CD14-positive monocyte (primary cell): ENCODE measurements at regions not wholly inside any gene's neighbourhood (a gene's known extent, or its start where the extent isn't known, plus 50 kb on each side); places are given as distances from the start of the nearest gene placed in this dataset.

Source experiments
- DNase-seq, 3 donors: peaks; one replicate each; pipeline ENCODE4 v3.0.0-alpha.2; 2011 to 2022
- H2AFZ ChIP-seq: 2 replicates; pipeline ENCODE4 v1.6.0; 2012; ENCODE audit warnings: mild to moderate bottlenecking, low read depth, low read length, inconsistent platforms; ENCODE audit not compliant: insufficient read depth, poor library complexity, severe bottlenecking
- H3K27ac ChIP-seq, 2 donors: 1 replicate in 1 of 2; 2 replicates in 1 of 2; pipeline ENCODE4 v1.5.1; 2012 to 2013; ENCODE audit warnings: low read length in 2 of 2, control low read depth in 1 of 2, inconsistent platforms in 1 of 2, low read depth in 1 of 2, mild to moderate bottlenecking in 1 of 2
- H3K27me3 ChIP-seq, 2 donors: one replicate each; pipeline versions ENCODE4 v1.6.0 to v1.6.1; 2011 to 2013; ENCODE audit warnings: low read length in 2 of 2; ENCODE audit not compliant: control insufficient read depth in 2 of 2, insufficient read depth in 2 of 2
- H3K36me3 ChIP-seq, 2 donors: replicated peaks in 1 of 2; 1 replicate in 1 of 2; 2 replicates in 1 of 2; pipeline versions ENCODE4 v1.5.1 to v1.6.1; 2012 to 2013; ENCODE audit warnings: low read length in 2 of 2, control low read depth in 1 of 2, inconsistent platforms in 1 of 2, mild to moderate bottlenecking in 1 of 2; ENCODE audit not compliant: insufficient read depth in 2 of 2, control insufficient read depth in 1 of 2
- H3K4me1 ChIP-seq, 2 donors: 1 replicate in 1 of 2; 2 replicates in 1 of 2; pipeline versions ENCODE4 v1.5.1 to v1.6.1; 2012 to 2013; ENCODE audit warnings: low read length in 2 of 2, control low read depth in 1 of 2, inconsistent platforms in 1 of 2, mild to moderate bottlenecking in 1 of 2, moderate library complexity in 1 of 2; ENCODE audit not compliant: insufficient read depth in 2 of 2, control insufficient read depth in 1 of 2
- H3K4me2 ChIP-seq: replicated peaks from 2 replicates; pipeline ENCODE3; 2012; ENCODE audit warnings: low read length, moderate library complexity, mild to moderate bottlenecking; ENCODE audit not compliant: poor library complexity, severe bottlenecking; ENCODE audit errors: extremely low read depth
- H3K4me3 ChIP-seq, 3 experiments: fragments of 200-600 bp in 1 of 3; sonication (generic) in 1 of 3; replicated peaks in 1 of 3; 1 replicate in 2 of 3; 2 replicates in 1 of 3; pipeline ENCODE4 v1.5.1; 2011 to 2013; ENCODE audit warnings: low read length in 3 of 3, mild to moderate bottlenecking in 3 of 3, control low read depth in 2 of 3, low read depth in 2 of 3, inconsistent platforms in 1 of 3, moderate library complexity in 1 of 3
- H3K79me2 ChIP-seq: 2 replicates; pipeline ENCODE4 v1.6.0; 2012; ENCODE audit warnings: mild to moderate bottlenecking, control low read depth, inconsistent platforms, low read length, moderate library complexity; ENCODE audit not compliant: insufficient read depth
- H3K9ac ChIP-seq: 2 replicates; pipeline ENCODE4 v1.6.0; 2017; ENCODE audit warnings: low read length, mild to moderate bottlenecking; ENCODE audit not compliant: insufficient read depth, poor library complexity, severe bottlenecking
- H3K9me3 ChIP-seq, 2 donors: replicated peaks in 1 of 2; 1 replicate in 1 of 2; 2 replicates in 1 of 2; pipeline versions ENCODE4 v1.5.1 to v1.6.1; 2012 to 2013; ENCODE audit warnings: low read length in 2 of 2, control low read depth in 1 of 2; ENCODE audit not compliant: control insufficient read depth in 1 of 2, insufficient read depth in 1 of 2
- H4K20me1 ChIP-seq: 2 replicates; pipeline ENCODE4 v1.6.0; 2012; ENCODE audit warnings: mild to moderate bottlenecking, low read length, control low read depth, moderate library complexity; ENCODE audit not compliant: insufficient read depth
- H3K27ac Mint-ChIP-seq, 7 donors: one replicate each; pipeline ENCODE4 v1.8.0; 2020; ENCODE audit warnings: mild to moderate bottlenecking in 7 of 7, mixed read lengths in 7 of 7, moderate library complexity in 6 of 7, inconsistent platforms in 2 of 7
- H3K27me3 Mint-ChIP-seq, 3 donors: one replicate each; pipeline ENCODE4 v1.8.0; 2021 to 2022; ENCODE audit warnings: low read depth in 3 of 3, mild to moderate bottlenecking in 3 of 3, mixed read lengths in 3 of 3, moderate library complexity in 3 of 3, inconsistent platforms in 1 of 3
- H3K36me3 Mint-ChIP-seq, 2 donors: one replicate each; pipeline ENCODE4 v1.8.0; 2020; ENCODE audit warnings: mixed read lengths in 2 of 2, inconsistent platforms in 1 of 2, mild to moderate bottlenecking in 1 of 2
- H3K4me1 Mint-ChIP-seq: one replicate; pipeline ENCODE4 v1.8.0; 2020; ENCODE audit warnings: mild to moderate bottlenecking, mixed read lengths
- H3K4me3 Mint-ChIP-seq, 2 donors: one replicate each; pipeline ENCODE4 v1.8.0; 2020; ENCODE audit warnings: mild to moderate bottlenecking in 2 of 2, mixed read lengths in 2 of 2, moderate library complexity in 1 of 2
- H3K9me3 Mint-ChIP-seq, 7 donors: one replicate each; pipeline ENCODE4 v1.8.0; 2020 to 2022; ENCODE audit warnings: mixed read lengths in 7 of 7, mild to moderate bottlenecking in 6 of 7, moderate library complexity in 6 of 7, inconsistent platforms in 2 of 7
- CTCF ChIP-seq: fragments of 200-600 bp; IDR thresholded peaks from one replicate; pipeline ENCODE4 v1.8.0; 2022; ENCODE audit warnings: antibody characterized with exemption, mild to moderate bottlenecking
- WGBS: methylation state at CpG from one replicate; pipeline ENCODE4 v1.1.5; 2013; ENCODE audit warnings: missing lambda C conversion rate; ENCODE audit not compliant: insufficient coverage; 5-methylcytosine and 5-hydroxymethylcytosine counted together
- intact Hi-C, 2 donors: fragments of 100-400 bp; cut with micrococcal nuclease; formaldehyde crosslinking; loops; one replicate each; pipeline versions ENCODE4 v1.15.0 to v1.15.1; 2023

- no peak for TF ChIP-seq CTCF
- 85% methylated on average over 3 of the region's 3 CpGs for WGBS
- H3K4me1 ChIP-seq, result no peaks in the 10 kb centered on the region
- intact Hi-C loops, result no loop called here
- no peak overlapping the region for H3K4me2 ChIP-seq
- no peak overlapping the region for H3K4me3 Mint-ChIP-seq
- no peak overlapping the region for H3K27ac ChIP-seq
- H3K9me3 Mint-ChIP-seq, result no peaks in the 10 kb centered on the region
- no peaks in the 10 kb centered on the region for H4K20me1 ChIP-seq
- no peak for DNase-seq
- no peaks in the 10 kb centered on the region for H3K9me3 ChIP-seq
- H3K27ac Mint-ChIP-seq, result peak overlapping the region in 1 of 7 donors; percentile 33
- H3K27me3 Mint-ChIP-seq, result no peaks in the 10 kb centered on the region
- H3K27me3 ChIP-seq, result no peaks in the 10 kb centered on the region
- peaks cover 7% of the 10 kb centered on the region for H3K4me1 Mint-ChIP-seq
- peaks cover 77 to 82% of the 10 kb centered on the region in 2 donors for H3K36me3 Mint-ChIP-seq
- no peak overlapping the region for H3K4me3 ChIP-seq
- no peak overlapping the region for H2AFZ ChIP-seq
- H3K79me2 ChIP-seq, result no peaks in the 10 kb centered on the region
- H3K9ac ChIP-seq, result no peak overlapping the region
- peaks cover 74 to 100% of the 10 kb centered on the region in 2 donors for H3K36me3 ChIP-seq
Observed at GRCh38 chr6:144476286-144476685, 191.2 kb downstream of the UTRN start.

GRCh38 chr6:144477396-144477795 lies 192.3 kb downstream of the UTRN start:
- 60% methylated on average over 1 of the region's 1 CpG for WGBS
- H3K4me3 ChIP-seq, result no peak overlapping the region
- no peak for TF ChIP-seq CTCF
- no peaks in the 10 kb centered on the region for H3K4me1 ChIP-seq
- Mint-ChIP-seq H3K4me1 (peaks cover 7% of the 10 kb centered on the region), H3K27ac (peak overlapping the region in 1 of 7 donors; percentile 63), H3K4me3 (no peak overlapping the region), H3K9me3 (no peaks in the 10 kb centered on the region), H3K27me3 (no peaks in the 10 kb centered on the region), H3K36me3 (peaks cover 69 to 79% of the 10 kb centered on the region in 2 donors)
- H3K4me2 ChIP-seq, result no peak overlapping the region
- intact Hi-C loops, result no loop called here
- H3K27ac ChIP-seq, result no peak overlapping the region
- H3K27me3 ChIP-seq, result no peaks in the 10 kb centered on the region
- H4K20me1 ChIP-seq, result no peaks in the 10 kb centered on the region
- no peaks in the 10 kb centered on the region for H3K79me2 ChIP-seq
- H3K9ac ChIP-seq, result no peak overlapping the region
- H3K36me3 ChIP-seq, result peaks cover 69 to 95% of the 10 kb centered on the region in 2 donors
- no peaks in the 10 kb centered on the region for H3K9me3 ChIP-seq
- no peak overlapping the region for H2AFZ ChIP-seq
- DNase-seq, result no peak
